Cardiac muscle cell (in vitro differentiated cells and primary cell): ENCODE measurements at regions not wholly inside any gene's neighbourhood (a gene's known extent, or its start where the extent isn't known, plus 50 kb on each side); places are given as distances from the start of the nearest gene placed in this dataset.

Source experiments
- DNase-seq, 2 donors: peaks; one replicate each; pipeline versions ENCODE4 v3.0.0 to v3.0.0-alpha.2; 2010 to 2017; ENCODE audit warnings: low read depth in 1 of 2, low spot score in 1 of 2
- H3K27ac ChIP-seq: fragments of 200-600 bp; sonication (generic); 2 replicates; pipeline ENCODE4 v1.5.1; 2016
- H3K27me3 ChIP-seq: fragments of 200-600 bp; sonication (generic); 2 replicates; pipeline ENCODE4 v1.6.0; 2016; ENCODE audit warnings: control low read depth
- H3K36me3 ChIP-seq: fragments of 200-600 bp; sonication (generic); 2 replicates; pipeline ENCODE4 v1.5.1; 2016; ENCODE audit warnings: control low read depth
- H3K4me1 ChIP-seq: fragments of 200-600 bp; sonication (generic); 2 replicates; pipeline ENCODE4 v1.8.1; 2017; ENCODE audit warnings: low read depth, mild to moderate bottlenecking, mixed run types
- H3K4me3 ChIP-seq: fragments of 200-600 bp; sonication (generic); 2 replicates; pipeline ENCODE4 v1.5.1; 2016; ENCODE audit warnings: mild to moderate bottlenecking
- H3K9me3 ChIP-seq: fragments of 200-600 bp; sonication (generic); 2 replicates; pipeline ENCODE4 v1.5.1; 2017; ENCODE audit warnings: low read depth, mild to moderate bottlenecking, control low read depth
- TF ChIP-seq, protein P1 (sequence below): IDR thresholded peaks from 2 replicates; pipeline ENCODE4 v1.5.1; 2012; ENCODE audit warnings: low read depth, mild to moderate bottlenecking, low read length

DNA sequence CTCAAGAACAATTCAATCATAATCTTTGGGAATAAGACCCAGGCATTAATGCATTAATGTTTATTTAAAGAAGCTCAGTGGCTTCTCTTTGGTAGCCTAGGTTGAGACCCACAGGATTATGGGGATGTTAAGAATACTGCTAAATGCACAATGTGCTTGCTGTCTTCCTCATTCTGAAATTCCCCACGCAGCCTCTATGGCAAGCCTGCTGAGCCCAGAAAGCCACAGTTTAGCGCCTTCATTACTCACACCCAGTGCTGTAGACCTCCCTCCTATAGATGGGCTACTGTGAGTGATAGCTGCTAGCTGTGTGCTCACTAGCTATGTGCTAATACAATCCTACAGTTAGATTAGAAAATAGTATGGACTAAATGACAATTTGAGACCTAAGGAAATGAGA, 90.6 kb downstream of the TNFSF13B start:
- Histone ChIP-seq H3K27me3 (no peaks in the 10 kb centered on the region), H3K4me3 (no peak overlapping the region), H3K9me3 (no peaks in the 10 kb centered on the region), H3K36me3 (no peaks in the 10 kb centered on the region), H3K4me1 (no peaks in the 10 kb centered on the region), H3K27ac (no peak overlapping the region)
- TF ChIP-seq, protein P1, sequence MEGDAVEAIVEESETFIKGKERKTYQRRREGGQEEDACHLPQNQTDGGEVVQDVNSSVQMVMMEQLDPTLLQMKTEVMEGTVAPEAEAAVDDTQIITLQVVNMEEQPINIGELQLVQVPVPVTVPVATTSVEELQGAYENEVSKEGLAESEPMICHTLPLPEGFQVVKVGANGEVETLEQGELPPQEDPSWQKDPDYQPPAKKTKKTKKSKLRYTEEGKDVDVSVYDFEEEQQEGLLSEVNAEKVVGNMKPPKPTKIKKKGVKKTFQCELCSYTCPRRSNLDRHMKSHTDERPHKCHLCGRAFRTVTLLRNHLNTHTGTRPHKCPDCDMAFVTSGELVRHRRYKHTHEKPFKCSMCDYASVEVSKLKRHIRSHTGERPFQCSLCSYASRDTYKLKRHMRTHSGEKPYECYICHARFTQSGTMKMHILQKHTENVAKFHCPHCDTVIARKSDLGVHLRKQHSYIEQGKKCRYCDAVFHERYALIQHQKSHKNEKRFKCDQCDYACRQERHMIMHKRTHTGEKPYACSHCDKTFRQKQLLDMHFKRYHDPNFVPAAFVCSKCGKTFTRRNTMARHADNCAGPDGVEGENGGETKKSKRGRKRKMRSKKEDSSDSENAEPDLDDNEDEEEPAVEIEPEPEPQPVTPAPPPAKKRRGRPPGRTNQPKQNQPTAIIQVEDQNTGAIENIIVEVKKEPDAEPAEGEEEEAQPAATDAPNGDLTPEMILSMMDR, result no peak
- DNase-seq, result no peak

GRCh38 chr13:108361769-108362168, 92.3 kb downstream of the TNFSF13B start:
- Histone ChIP-seq H3K9me3 (no peaks in the 10 kb centered on the region), H3K27ac (no peak overlapping the region), H3K4me1 (no peaks in the 10 kb centered on the region), H3K4me3 (no peak overlapping the region), H3K36me3 (no peaks in the 10 kb centered on the region), H3K27me3 (no peaks in the 10 kb centered on the region)
- TF ChIP-seq, protein P1, result no peak
- no peak for DNase-seq

DNA sequence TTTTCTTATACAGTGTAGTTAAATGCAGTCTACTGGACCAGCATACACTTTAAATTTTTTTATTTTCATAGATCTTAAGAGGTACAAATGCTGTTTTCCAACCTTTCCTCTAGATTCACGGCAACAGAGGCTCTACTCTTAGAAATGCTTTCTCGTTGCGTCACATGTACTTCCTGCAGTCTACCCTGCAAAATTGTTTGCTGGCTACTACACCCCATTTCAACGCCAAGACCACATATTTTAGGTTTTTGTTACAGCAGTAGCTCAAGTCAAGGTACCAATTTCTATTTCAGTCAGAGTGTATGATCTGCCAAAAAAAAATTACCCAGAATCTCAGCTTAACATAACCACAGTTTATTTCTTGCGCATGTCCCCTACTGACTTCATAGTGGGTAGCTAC, 94.1 kb downstream of the TNFSF13B start:
- no peak for DNase-seq
- Histone ChIP-seq H3K9me3 (no peaks in the 10 kb centered on the region), H3K4me1 (no peaks in the 10 kb centered on the region), H3K27me3 (no peaks in the 10 kb centered on the region), H3K27ac (no peak overlapping the region), H3K36me3 (no peaks in the 10 kb centered on the region), H3K4me3 (no peak overlapping the region)
- TF ChIP-seq, protein P1, result no peak

- TF ChIP-seq, protein P1, result no peak
- Histone ChIP-seq H3K27me3 (no peaks in the 10 kb centered on the region), H3K9me3 (no peaks in the 10 kb centered on the region), H3K27ac (no peak overlapping the region), H3K36me3 (no peaks in the 10 kb centered on the region), H3K4me3 (no peak overlapping the region), H3K4me1 (no peaks in the 10 kb centered on the region)
- DNase-seq, result no peak
These were observed 95.7 kb downstream of the TNFSF13B start for GRCh38 chr13:108365255-108365654.

DNA sequence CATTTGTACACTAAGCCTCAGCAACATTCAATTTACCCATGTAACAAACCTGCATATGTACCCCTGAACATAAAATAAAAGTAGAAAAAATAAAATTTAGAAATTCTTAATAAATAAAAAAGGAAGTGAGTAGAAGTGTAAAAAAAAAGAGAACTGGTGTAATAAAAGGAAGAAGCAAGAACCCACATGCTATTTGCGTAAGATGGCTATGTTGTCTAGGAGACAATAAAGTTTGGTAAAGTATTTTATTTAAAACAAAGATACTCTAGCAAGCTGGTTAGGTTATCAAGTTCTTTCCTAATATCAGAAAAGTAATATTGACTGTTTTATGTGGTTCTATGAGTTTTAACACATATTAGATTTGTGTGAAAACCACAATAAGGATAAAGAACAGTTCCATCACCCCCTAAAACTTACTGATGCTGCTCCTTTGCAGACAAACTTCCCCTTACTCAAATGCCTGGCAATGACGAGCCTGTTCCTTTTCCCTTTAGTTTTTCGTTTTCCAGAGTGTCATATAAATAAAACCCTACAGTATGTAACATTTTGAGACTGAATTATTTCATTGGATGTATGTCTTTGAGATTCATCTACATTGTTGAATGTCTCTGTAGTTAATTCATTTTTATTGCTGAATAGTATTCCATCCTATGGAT, 98.9 kb downstream of the TNFSF13B start:
- H3K4me3 ChIP-seq, result no peak overlapping the region
- H3K36me3 ChIP-seq, result no peaks in the 10 kb centered on the region
- TF ChIP-seq, protein P1, result no peak
- H3K4me1 ChIP-seq, result no peaks in the 10 kb centered on the region
- H3K9me3 ChIP-seq, result no peaks in the 10 kb centered on the region
- H3K27ac ChIP-seq, result no peak overlapping the region
- no peak for DNase-seq
- H3K27me3 ChIP-seq, result no peaks in the 10 kb centered on the region

GRCh38 chr13:108369412-108369811, 99.9 kb downstream of the TNFSF13B start:
- no peak for DNase-seq
- TF ChIP-seq, protein P1, result no peak
- H3K36me3 ChIP-seq, result no peaks in the 10 kb centered on the region
- no peaks in the 10 kb centered on the region for H3K4me1 ChIP-seq
- H3K9me3 ChIP-seq, result no peaks in the 10 kb centered on the region
- H3K4me3 ChIP-seq, result no peak overlapping the region
- H3K27me3 ChIP-seq, result no peaks in the 10 kb centered on the region
- no peak overlapping the region for H3K27ac ChIP-seq
